Neural crest cell (in vitro differentiated cells): ENCODE measurements at regions not wholly inside any gene's neighbourhood (a gene's known extent, or its start where the extent isn't known, plus 50 kb on each side); places are given as distances from the start of the nearest gene placed in this dataset.

Source experiments
- DNase-seq: peaks from one replicate; pipeline ENCODE4 v3.0.0; 2021; ENCODE audit warnings: low read depth, mixed read lengths, low spot score
- H3K27ac Mint-ChIP-seq: one replicate; pipeline ENCODE4 v1.8.0; 2021; ENCODE audit warnings: mild to moderate bottlenecking, mixed read lengths; ENCODE audit not compliant: unreplicated experiment
- H3K27me3 Mint-ChIP-seq: 2 replicates; pipeline ENCODE4 v1.8.0; 2021; ENCODE audit warnings: low read depth, mild to moderate bottlenecking, mixed read lengths
- H3K36me3 Mint-ChIP-seq: 2 replicates; pipeline ENCODE4 v1.8.0; 2021; ENCODE audit warnings: low read depth, mild to moderate bottlenecking, mixed read lengths
- H3K4me1 Mint-ChIP-seq: 2 replicates; pipeline ENCODE4 v1.8.0; 2021; ENCODE audit warnings: mixed read lengths
- H3K4me3 Mint-ChIP-seq: one replicate; pipeline ENCODE4 v1.8.0; 2021; ENCODE audit warnings: mild to moderate bottlenecking, mixed read lengths
- H3K9me3 Mint-ChIP-seq: 2 replicates; pipeline ENCODE4 v1.8.0; 2021; ENCODE audit warnings: mixed read lengths
- CTCF ChIP-seq: fragments of 200-600 bp; sonication (generic); conservative IDR thresholded peaks from 2 replicates; pipeline ENCODE4 v1.5.0; 2021; ENCODE audit warnings: antibody characterized with exemption, mild to moderate bottlenecking

- H3K4me3 Mint-ChIP-seq = no peak overlapping the region
- peaks cover 5% of the 10 kb centered on the region for H3K4me1 Mint-ChIP-seq
- no peaks in the 10 kb centered on the region for H3K36me3 Mint-ChIP-seq
- H3K27ac Mint-ChIP-seq = no peak overlapping the region
- H3K9me3 Mint-ChIP-seq = peaks cover 4% of the 10 kb centered on the region
- no peaks in the 10 kb centered on the region for H3K27me3 Mint-ChIP-seq
- no peak for TF ChIP-seq CTCF
- DNase-seq = no peak
Observed at GRCh38 chr2:140154706-140155105, 1374.5 kb upstream of the NXPH2 start.

DNA sequence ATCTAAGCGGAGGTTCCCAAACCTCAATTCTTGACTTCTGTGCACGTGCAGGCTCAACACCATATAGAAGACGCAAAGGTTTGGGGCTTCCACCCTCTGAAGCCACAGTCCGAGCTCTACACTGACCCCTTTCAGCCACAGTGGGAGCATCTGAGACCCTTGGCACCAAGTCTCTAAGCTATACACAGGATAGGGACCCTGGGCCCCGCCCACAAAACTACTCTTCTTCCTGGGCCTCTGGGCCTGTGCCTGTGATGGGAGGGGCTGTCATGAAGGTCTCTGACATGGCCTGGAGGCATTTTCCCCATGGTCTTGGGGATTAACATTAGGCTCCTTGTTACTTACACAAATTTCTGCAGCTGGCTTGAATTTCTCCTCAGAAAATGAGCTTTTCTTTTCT is 1374.1 kb upstream of the NXPH2 start:
- DNase-seq = no peak
- Mint-ChIP-seq H3K36me3 (no peaks in the 10 kb centered on the region), H3K4me1 (peaks cover 5% of the 10 kb centered on the region), H3K4me3 (no peak overlapping the region), H3K27ac (no peak overlapping the region), H3K9me3 (peaks cover 4% of the 10 kb centered on the region), H3K27me3 (no peaks in the 10 kb centered on the region)
- TF ChIP-seq CTCF = no peak

DNA sequence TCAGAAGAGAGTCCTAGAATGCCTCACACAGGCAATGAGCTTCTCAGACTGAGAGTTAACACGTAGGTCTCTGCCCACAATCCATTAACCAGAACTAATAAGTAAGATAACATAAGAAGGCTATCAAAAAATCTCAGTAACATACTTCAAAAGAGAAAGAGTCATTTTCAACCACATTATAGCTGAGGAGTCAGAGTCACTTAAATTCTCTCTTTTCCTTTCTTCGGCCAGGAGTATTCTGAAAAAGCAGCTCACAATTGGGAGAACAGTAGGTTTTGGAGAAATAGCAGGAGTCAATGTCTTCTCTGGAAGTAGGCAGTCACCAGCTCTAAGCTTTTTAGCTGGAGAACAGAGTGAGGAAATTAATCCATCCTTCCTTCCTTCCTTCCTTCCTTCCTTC is 1364.4 kb upstream of the NXPH2 start:
- Mint-ChIP-seq H3K36me3 (no peaks in the 10 kb centered on the region), H3K27ac (no peak overlapping the region), H3K9me3 (peaks cover 6% of the 10 kb centered on the region), H3K27me3 (no peaks in the 10 kb centered on the region), H3K4me3 (no peak overlapping the region), H3K4me1 (no peaks in the 10 kb centered on the region)
- no peak for TF ChIP-seq CTCF
- DNase-seq = no peak

DNA sequence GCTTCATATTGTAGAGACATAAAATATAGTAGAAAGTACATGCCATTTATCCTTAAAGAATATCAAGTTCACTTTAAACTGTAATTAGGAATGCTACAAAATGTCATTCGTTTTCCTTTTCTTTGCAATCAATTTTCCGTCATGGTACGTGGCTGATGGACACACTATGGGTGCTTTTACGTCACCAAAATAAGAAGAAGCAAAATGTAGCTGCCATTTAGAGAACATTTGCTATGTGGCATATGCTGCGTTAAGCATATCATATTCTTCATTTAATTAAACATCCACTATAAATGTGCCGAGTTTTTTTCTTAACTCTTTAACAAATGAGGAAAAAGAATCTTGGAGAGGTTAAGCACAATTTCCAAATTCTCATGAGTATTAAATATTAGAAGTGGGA is 1358.5 kb upstream of the NXPH2 start:
- Mint-ChIP-seq H3K4me1 (no peaks in the 10 kb centered on the region), H3K9me3 (peaks cover 2% of the 10 kb centered on the region), H3K36me3 (no peaks in the 10 kb centered on the region), H3K27me3 (no peaks in the 10 kb centered on the region), H3K27ac (no peak overlapping the region), H3K4me3 (no peak overlapping the region)
- no peak for TF ChIP-seq CTCF
- DNase-seq = no peak

DNA sequence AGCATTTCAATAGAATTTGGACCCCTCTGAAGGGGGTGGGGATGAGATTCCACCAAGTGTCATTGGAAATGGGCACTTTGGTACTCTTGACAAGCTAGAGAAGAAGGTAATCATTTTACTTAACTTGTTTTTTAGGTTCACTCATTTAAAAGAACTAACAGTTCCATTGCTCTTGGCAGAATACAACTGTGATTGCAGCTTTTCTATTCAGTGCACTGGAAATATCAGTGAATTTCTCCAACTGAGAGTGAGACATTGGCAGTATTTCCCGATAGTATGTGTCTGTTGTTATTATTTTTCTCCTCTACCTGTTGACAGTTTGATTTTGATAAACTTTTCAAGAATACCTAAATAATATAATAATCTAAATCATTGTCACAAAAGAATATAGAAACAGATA is 1356.7 kb upstream of the NXPH2 start:
- H3K4me1 Mint-ChIP-seq = no peaks in the 10 kb centered on the region
- TF ChIP-seq CTCF = no peak
- H3K36me3 Mint-ChIP-seq = no peaks in the 10 kb centered on the region
- no peak overlapping the region for H3K4me3 Mint-ChIP-seq
- peaks cover 2% of the 10 kb centered on the region for H3K9me3 Mint-ChIP-seq
- DNase-seq = no peak
- no peaks in the 10 kb centered on the region for H3K27me3 Mint-ChIP-seq
- H3K27ac Mint-ChIP-seq = no peak overlapping the region

DNA sequence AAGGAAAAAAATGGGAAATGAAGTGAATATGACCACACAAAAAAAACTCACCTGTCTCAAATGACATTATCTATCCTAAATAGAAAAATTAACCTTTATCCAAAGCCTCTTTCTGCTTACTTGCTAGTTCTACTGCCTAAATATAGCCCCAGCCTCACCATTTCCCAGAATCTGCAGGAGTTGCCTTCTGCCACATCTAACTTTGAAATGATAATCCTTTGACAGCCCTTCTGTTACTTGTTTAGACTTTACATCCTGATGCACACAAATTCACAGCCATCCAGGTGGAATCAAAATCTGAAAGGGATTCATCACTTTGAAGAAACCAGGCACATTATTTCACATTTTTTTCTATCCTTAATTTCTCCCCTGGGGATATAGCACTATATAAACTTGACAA is 1356.2 kb upstream of the NXPH2 start:
- no peak for DNase-seq
- Mint-ChIP-seq H3K4me1 (no peaks in the 10 kb centered on the region), H3K36me3 (no peaks in the 10 kb centered on the region), H3K9me3 (peaks cover 2% of the 10 kb centered on the region), H3K4me3 (no peak overlapping the region), H3K27me3 (no peaks in the 10 kb centered on the region), H3K27ac (no peak overlapping the region)
- TF ChIP-seq CTCF = no peak
